ENCODE measurements at regions not wholly inside any gene's neighbourhood (a gene's known extent, or its start where the extent isn't known, plus 50 kb on each side); places are given as distances from the start of the nearest gene placed in this dataset.

DNA sequence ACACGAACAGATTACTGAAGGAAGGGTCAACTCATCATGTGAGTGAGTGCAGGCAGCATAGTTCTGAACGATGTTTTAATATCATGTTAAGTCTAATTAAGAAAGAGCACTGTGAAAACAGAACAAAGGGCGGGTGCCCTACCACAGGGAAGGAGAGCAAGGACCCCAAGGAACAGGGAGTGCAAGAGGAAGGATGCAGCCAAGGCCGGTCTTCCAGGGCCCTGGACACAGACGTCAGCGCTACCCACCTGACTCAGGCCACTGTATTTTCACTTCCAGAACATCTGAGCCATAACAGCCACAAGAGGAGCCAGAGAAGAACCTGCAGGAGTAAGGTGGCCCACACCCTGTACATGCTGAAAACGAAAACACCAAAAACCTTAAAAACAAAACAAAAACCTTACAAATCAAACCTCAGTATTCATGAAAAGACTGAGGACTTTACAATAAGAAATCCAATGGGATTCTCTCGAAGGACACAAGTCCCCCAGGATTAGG, 506.1 kb upstream of the AKR1E2 start:
- no peak overlapping the region for H3K4me3 Mint-ChIP-seq (ENCODE audit: unreplicated experiment)
- H3K4me1 Mint-ChIP-seq (ENCODE audit: low read depth), result peaks cover 41% of the 10 kb centered on the region
- TF ChIP-seq, protein P1, sequence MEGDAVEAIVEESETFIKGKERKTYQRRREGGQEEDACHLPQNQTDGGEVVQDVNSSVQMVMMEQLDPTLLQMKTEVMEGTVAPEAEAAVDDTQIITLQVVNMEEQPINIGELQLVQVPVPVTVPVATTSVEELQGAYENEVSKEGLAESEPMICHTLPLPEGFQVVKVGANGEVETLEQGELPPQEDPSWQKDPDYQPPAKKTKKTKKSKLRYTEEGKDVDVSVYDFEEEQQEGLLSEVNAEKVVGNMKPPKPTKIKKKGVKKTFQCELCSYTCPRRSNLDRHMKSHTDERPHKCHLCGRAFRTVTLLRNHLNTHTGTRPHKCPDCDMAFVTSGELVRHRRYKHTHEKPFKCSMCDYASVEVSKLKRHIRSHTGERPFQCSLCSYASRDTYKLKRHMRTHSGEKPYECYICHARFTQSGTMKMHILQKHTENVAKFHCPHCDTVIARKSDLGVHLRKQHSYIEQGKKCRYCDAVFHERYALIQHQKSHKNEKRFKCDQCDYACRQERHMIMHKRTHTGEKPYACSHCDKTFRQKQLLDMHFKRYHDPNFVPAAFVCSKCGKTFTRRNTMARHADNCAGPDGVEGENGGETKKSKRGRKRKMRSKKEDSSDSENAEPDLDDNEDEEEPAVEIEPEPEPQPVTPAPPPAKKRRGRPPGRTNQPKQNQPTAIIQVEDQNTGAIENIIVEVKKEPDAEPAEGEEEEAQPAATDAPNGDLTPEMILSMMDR (IDR thresholded peaks at IDR 0.05), result no peak
- H3K9me3 Mint-ChIP-seq (ENCODE audit: low read depth), result no peaks in the 10 kb centered on the region
- DNase-seq (ENCODE audit: low spot score), result no peak
- H3K27me3 Mint-ChIP-seq (ENCODE audit: low read depth), result no peaks in the 10 kb centered on the region
- no peak overlapping the region for H3K27ac Mint-ChIP-seq (ENCODE audit: unreplicated experiment)
- no peaks in the 10 kb centered on the region for H3K36me3 Mint-ChIP-seq (ENCODE audit: low read depth)

DNA sequence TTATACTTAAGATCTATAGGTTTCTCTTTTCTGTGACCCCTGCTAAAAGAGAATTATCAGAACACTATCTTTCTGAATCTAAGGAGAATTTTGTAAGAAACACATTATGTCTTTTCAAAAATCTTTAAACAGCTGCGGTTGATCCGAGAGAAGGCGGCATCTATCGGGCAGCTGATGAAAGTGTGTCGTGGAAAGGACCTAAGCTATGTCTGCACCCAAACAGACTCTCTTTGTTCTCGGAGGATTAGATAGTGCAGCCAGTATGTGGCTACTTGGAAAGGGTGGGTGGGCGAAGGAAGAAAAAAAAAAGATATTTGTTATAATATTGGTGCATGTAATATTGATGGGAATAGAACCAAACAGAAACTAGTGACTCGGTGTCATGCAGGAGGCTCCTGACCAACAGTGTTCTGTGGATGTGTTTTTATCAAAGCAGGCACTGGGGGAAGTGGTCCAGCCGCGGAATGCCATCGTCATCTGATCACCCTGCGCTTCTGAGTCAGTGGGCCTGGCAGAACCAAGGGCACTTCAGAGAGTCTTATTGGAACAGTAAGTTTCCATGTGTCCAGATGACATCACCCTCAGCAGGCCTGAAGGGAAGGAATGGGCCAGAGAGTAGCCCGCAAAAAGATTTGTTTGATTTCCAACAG, 509.7 kb upstream of the AKR1E2 start:
- TF ChIP-seq, protein P1 (IDR thresholded peaks at IDR 0.05), result peak; percentile 75
- H3K36me3 Mint-ChIP-seq (ENCODE audit: low read depth), result no peaks in the 10 kb centered on the region
- H3K4me1 Mint-ChIP-seq (ENCODE audit: low read depth), result peaks cover 38% of the 10 kb centered on the region
- no peak for DNase-seq (ENCODE audit: low spot score)
- peak overlapping the region; percentile 97 for H3K27ac Mint-ChIP-seq (ENCODE audit: unreplicated experiment)
- no peaks in the 10 kb centered on the region for H3K9me3 Mint-ChIP-seq (ENCODE audit: low read depth)
- no peaks in the 10 kb centered on the region for H3K27me3 Mint-ChIP-seq (ENCODE audit: low read depth)
- H3K4me3 Mint-ChIP-seq (ENCODE audit: unreplicated experiment), result peak overlapping the region; percentile 57

DNA sequence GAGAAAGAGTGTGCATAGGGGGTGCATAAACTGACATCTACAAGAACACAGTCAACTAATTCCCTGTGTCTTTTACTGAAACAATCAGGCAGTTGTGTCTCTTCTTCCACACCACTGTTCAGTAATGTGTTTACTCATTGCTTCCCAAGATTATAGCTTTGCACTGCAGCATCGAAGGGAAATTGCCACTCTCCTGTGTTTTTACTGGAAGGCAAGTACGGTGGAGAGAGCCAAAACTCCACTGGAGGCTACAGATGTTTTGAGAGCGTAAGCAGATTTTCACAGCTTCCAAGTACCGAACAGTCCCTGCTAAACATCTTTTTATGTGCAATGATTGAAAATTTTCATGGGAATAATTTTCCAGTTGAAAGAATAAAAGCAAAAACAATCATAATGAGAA, 510.5 kb upstream of the AKR1E2 start:
- H3K36me3 Mint-ChIP-seq (ENCODE audit: low read depth), result no peaks in the 10 kb centered on the region
- TF ChIP-seq, protein P1 (IDR thresholded peaks at IDR 0.05), result no peak
- H3K27ac Mint-ChIP-seq (ENCODE audit: unreplicated experiment), result peak overlapping the region; percentile 97
- no peaks in the 10 kb centered on the region for H3K9me3 Mint-ChIP-seq (ENCODE audit: low read depth)
- no peaks in the 10 kb centered on the region for H3K27me3 Mint-ChIP-seq (ENCODE audit: low read depth)
- H3K4me1 Mint-ChIP-seq (ENCODE audit: low read depth), result peaks cover 42% of the 10 kb centered on the region
- peak overlapping the region; percentile 57 for H3K4me3 Mint-ChIP-seq (ENCODE audit: unreplicated experiment)
- no peak for DNase-seq (ENCODE audit: low spot score)

DNA sequence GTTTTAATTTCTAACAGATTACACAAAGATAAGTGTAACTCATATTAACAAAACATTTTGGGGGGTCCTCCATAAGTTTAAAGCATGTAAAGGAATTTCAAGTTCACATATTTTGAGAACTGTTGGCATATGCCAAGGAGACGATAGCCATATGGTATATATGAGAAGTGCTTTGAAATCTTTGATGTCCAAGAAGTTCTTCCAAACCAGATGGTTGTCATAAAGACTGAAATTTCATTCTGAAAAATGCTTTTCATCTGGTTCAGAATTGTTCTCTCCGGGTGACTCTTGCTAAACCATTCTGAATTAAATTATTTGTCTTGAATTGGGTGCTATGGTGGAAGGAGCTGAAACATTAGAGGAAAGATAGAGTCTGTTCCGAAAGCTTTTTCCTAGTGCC, 513.0 kb upstream of the AKR1E2 start:
- H3K36me3 Mint-ChIP-seq (ENCODE audit: low read depth), result no peaks in the 10 kb centered on the region
- peaks cover 42% of the 10 kb centered on the region for H3K4me1 Mint-ChIP-seq (ENCODE audit: low read depth)
- no peak overlapping the region for H3K27ac Mint-ChIP-seq (ENCODE audit: unreplicated experiment)
- DNase-seq (ENCODE audit: low spot score), result no peak
- no peaks in the 10 kb centered on the region for H3K27me3 Mint-ChIP-seq (ENCODE audit: low read depth)
- H3K9me3 Mint-ChIP-seq (ENCODE audit: low read depth), result no peaks in the 10 kb centered on the region
- no peak overlapping the region for H3K4me3 Mint-ChIP-seq (ENCODE audit: unreplicated experiment)
- TF ChIP-seq, protein P1 (IDR thresholded peaks at IDR 0.05), result no peak

DNA sequence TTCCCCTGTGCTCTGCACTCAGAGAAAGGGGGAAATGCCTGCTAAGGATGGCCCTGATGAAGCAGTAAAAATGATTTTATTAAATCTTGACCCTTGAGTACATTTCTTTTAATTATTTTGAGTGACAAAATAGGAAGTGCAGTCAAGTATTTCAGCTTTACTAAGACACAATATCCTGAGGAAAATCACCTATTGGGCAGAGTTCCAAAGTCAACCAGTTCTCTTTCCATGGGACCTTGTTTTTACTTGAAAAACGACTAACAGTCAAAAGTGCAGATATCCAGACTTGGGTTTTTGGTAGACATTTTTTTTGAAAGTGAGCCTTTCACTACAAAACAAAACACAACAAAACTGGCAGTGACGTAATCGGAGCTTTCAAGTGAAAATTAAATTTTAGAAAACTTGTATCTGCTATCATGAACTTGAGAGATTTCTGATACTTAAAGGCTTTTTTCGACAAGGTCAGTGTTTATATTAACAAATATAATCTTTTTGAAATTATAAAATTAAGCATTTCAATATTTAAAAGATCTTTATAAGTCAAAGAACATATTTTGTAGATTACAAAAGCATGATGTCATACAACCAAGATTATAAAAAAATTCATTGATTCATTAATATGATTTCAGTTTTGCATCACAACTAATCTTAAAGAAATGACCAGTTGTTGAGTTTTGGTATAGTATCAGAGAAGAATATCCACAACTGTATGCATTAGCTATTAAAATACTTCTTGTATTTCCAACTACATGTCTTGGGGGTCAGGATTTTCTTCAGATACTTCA, 513.8 kb upstream of the AKR1E2 start:
- DNase-seq (ENCODE audit: low spot score), result no peak
- Mint-ChIP-seq H3K27me3 (ENCODE audit: low read depth) (no peaks in the 10 kb centered on the region), H3K4me3 (ENCODE audit: unreplicated experiment) (no peak overlapping the region), H3K4me1 (ENCODE audit: low read depth) (peaks cover 44% of the 10 kb centered on the region), H3K36me3 (ENCODE audit: low read depth) (no peaks in the 10 kb centered on the region), H3K27ac (ENCODE audit: unreplicated experiment) (peak overlapping the region; percentile 19), H3K9me3 (ENCODE audit: low read depth) (no peaks in the 10 kb centered on the region)
- TF ChIP-seq, protein P1 (IDR thresholded peaks at IDR 0.05), result no peak

Measured in chondrocyte (in vitro differentiated cells).